ENCODE measurements at regions not wholly inside any gene's neighbourhood (a gene's known extent, or its start where the extent isn't known, plus 50 kb on each side); places are given as distances from the start of the nearest gene placed in this dataset.
"Not testable (repeated sequence)": the region's sequence is repeated elsewhere in the genome, so short reads cannot be mapped to it uniquely, and the experiment has no call there.

- no peak for DNase-seq (ENCODE audit: low read depth, low spot score)
- no peak overlapping the region for H3K27ac ChIP-seq
These were observed 150.5 kb upstream of the DDIT4L start for GRCh38 chr4:100340512-100341485.

DNA sequence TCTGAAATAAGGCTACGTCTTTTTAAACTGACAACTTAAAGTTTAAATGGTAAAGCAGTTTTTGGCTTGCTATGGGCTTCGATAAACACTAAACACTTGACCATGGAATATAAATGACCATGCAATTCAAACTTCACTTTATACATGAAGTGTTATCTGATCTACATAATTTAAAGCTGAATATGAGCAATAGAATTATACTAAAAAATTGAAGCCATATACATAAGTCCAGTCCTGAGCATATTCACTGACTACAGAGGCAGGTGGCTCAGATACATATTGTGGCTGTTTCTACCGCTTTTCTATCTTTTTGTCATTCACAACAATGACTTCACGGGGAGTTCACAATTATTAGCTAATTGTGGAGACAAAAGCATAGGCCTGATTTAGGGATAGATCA is 149.6 kb upstream of the DDIT4L start:
- DNase-seq (ENCODE audit: low read depth, low spot score): no peak
- H3K27ac ChIP-seq: no peak overlapping the region

- DNase-seq (ENCODE audit: low read depth, low spot score): not testable (repeated sequence)
These were observed 143.2 kb upstream of the DDIT4L start for GRCh38 chr4:100333491-100333890.

GRCh38 chr4:100317032-100317864 is 127.0 kb upstream of the DDIT4L start:
- no peak overlapping the region for H3K27ac ChIP-seq
- no peak for DNase-seq (ENCODE audit: low read depth, low spot score)

More at GRCh38 chr4:100333491-100333890, 143.2 kb upstream of the DDIT4L start:
- H3K27ac ChIP-seq: not testable (repeated sequence)

GRCh38 chr4:100314057-100314456 is 123.8 kb upstream of the DDIT4L start:
- no peak overlapping the region for H3K27ac ChIP-seq
- DNase-seq (ENCODE audit: low read depth, low spot score): no peak

DNA sequence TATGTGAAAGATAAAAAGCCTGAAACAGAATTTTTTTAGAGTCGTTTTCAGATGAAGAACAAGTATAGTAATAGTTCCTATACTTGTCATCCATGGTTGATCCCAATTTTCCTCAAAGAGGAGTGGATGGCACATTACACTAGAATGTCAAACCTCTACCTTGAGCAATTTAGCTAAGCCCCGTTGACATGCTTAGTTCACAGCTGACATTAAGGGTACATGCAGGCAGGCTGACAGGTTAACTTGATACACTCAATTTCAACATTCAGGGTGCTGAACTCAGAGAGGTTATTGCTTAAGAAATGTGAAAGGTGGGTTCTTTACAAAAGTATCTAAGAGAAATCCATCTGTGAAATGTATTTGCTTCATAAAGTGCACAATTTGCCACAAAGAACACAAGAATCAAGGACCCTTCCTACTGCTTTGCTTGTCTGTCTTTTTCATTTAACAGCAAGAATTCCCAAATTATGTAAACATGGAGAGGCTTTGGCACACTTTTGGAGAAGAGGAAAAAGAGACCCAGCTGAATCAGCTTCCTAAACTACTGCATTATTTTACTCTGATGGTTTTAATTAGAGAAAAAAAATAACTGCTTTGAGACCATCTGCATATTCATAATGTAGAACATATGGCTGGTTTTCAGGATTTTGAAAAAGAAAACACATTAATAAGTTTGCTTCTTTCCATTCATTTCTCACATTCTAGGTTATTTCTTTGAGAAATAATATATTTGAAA is 122.5 kb upstream of the DDIT4L start:
- DNase-seq (ENCODE audit: low read depth, low spot score): no peak
- H3K27ac ChIP-seq: no peak overlapping the region

DNA sequence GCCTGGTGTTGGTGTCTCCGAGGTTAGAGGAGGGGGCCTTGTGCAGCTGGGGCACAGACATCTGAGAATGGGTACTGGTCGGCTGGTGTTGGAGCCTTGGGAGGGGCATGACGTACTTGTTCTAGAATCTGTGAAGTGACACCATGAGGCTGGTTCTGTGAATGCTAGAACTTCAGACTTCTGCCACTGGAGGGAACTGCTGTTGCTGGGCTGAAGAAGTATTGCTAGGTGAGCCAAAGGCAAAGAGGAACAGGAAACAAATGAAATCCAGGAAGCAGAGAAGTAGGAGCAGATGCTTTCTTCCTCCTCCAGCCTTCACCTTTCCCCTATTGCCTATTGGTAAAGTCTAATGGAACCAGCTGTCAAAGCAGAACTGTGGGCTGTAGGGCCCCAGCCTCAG is 120.9 kb upstream of the DDIT4L start:
- H3K27ac ChIP-seq: no peak overlapping the region
- no peak for DNase-seq (ENCODE audit: low read depth, low spot score)

- H3K27ac ChIP-seq: no peak overlapping the region
- DNase-seq (ENCODE audit: low read depth, low spot score): no peak
These were observed 115.8 kb upstream of the DDIT4L start for GRCh38 chr4:100306018-100306417.

GRCh38 chr4:100302061-100303026 is 112.1 kb upstream of the DDIT4L start:
- H3K27ac ChIP-seq: no peak overlapping the region
- no peak for DNase-seq (ENCODE audit: low read depth, low spot score)

GRCh38 chr4:100299046-100299840 is 109.0 kb upstream of the DDIT4L start:
- H3K27ac ChIP-seq: peak overlapping the region; percentile 24
- DNase-seq (ENCODE audit: low read depth, low spot score): no peak

- no peak for DNase-seq (ENCODE audit: low read depth, low spot score)
- H3K27ac ChIP-seq: peak overlapping the region; percentile 7
These were observed 105.5 kb upstream of the DDIT4L start for GRCh38 chr4:100295792-100296191.

GRCh38 chr4:100294356-100294755 is 104.1 kb upstream of the DDIT4L start:
- no peak for DNase-seq (ENCODE audit: low read depth, low spot score)

GRCh38 chr4:100290585-100290984 is 100.3 kb upstream of the DDIT4L start:
- peak overlapping the region; percentile 78 for H3K27ac ChIP-seq
- DNase-seq (ENCODE audit: low read depth, low spot score): no peak

More at GRCh38 chr4:100294356-100294755, 104.1 kb upstream of the DDIT4L start:
- no peak overlapping the region for H3K27ac ChIP-seq

DNA sequence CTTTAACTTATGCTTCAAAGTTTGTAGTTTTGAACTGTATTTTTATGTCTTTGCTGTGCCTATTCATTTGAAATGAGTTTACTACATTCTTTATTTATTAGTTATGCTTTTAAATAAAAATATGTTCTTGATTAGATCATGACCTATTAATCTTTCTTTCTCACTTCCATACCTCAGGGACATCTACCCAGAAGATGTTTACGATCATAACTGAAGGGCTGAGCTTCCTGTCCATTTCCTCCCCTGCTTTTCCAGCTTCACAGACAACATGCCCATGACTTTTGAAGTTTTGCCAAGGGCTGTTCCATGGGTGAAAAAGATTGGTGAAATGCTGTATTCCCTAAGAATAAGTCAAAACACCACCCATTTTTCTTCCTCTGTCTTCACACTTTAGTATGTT is 99.7 kb upstream of the DDIT4L start:
- H3K27ac ChIP-seq: peak overlapping the region; percentile 78
- no peak for DNase-seq (ENCODE audit: low read depth, low spot score)

- no peak for DNase-seq (ENCODE audit: low read depth, low spot score)
- peak overlapping the region; percentile 78 for H3K27ac ChIP-seq
These were observed 99.2 kb upstream of the DDIT4L start for GRCh38 chr4:100289530-100289888.

DNA sequence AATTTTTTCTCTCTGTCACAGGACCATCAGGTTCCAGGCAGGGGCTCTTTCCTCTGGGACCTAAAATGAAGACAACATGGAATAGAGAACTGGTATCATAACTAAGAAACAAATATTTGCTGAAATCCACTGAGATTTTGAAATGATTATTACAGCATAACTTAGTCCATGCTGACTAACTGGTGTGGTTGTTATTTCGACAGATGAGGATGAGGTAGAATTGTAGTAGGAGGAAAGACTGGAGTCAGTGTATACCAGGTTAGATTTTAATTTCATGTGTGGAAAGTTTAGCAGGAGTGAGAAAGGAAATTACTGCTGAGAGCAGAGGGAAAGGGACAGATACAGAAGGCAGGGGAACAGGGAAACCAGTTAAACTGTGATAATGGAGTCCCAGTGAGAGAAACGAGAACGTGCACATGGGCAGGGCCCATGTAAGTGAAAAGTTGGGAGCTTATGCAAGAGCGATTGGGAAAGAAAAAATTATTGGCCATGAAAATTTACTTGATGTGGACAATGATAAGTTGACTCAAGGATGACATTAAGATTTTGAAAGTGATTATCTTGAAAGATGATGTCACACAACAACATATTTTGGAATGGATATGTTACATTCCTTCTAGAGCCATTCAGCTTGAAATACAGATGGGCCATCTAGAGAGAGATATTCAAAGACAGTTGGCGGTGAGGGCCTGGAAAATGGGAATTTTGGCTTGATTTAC is 98.7 kb upstream of the DDIT4L start:
- no peak for DNase-seq (ENCODE audit: low read depth, low spot score)

DNA sequence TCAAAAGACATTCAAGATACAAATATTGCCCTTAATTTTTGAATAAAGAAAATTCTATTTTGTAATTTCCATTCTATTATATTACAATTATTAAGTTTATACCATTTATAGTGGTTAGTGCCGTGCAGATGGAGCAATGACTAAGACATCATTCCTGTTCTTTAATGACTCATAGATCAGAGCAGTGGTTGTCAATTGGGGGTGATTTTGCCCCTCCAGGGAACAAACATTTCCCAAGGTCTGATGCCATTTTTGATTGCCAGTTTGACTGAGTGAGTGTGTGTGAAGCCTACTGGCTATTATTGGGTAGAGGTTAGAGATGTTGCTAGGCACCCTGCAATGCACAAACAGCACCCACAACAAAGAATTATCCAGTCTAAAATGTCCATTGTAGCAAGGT is 97.9 kb upstream of the DDIT4L start:
- no peak for DNase-seq (ENCODE audit: low read depth, low spot score)
- H3K27ac ChIP-seq: peak overlapping the region; percentile 78

More for the DNA sequence above, 98.7 kb upstream of the DDIT4L start:
- H3K27ac ChIP-seq: peak overlapping the region; percentile 78

- DNase-seq (ENCODE audit: low read depth, low spot score): no peak
These were observed 97.3 kb upstream of the DDIT4L start for GRCh38 chr4:100287534-100287933.

More at GRCh38 chr4:100287534-100287933, 97.3 kb upstream of the DDIT4L start:
- no peak overlapping the region for H3K27ac ChIP-seq

Measured in epithelial cell of prostate (primary cell).